HG02938 (cell line): ENCODE measurements at regions not wholly inside any gene's neighbourhood (a gene's known extent, or its start where the extent isn't known, plus 50 kb on each side); places are given as distances from the start of the nearest gene placed in this dataset.

Experiments
- ATAC-seq: cut with Tn5 transposase; IDR thresholded peaks from one replicate; pipeline ENCODE4 v1.9.1; 2021; ENCODE audit warnings: mild to moderate bottlenecking, moderate library complexity; ENCODE audit not compliant: unreplicated experiment

DNA sequence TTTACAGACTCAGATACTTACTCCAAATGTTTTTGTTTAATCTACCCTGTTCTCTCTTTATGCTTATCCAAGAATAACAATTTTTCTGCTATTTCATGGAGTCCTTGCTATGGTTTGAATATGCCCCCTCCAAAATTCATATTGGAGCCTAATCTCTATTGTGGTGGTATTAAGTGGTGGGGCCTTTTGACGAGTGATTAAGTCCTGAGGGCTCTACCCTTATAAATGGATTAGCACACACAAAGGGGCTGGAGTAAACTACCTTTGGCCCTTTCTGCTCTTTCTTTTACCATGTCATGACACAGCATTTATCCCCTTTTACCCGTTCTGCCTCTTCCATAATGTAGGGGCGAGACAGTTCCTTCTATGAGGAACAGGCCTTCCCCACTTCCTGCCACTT is 285.5 kb downstream of the GASK1B start:
- ATAC-seq = no peak

DNA sequence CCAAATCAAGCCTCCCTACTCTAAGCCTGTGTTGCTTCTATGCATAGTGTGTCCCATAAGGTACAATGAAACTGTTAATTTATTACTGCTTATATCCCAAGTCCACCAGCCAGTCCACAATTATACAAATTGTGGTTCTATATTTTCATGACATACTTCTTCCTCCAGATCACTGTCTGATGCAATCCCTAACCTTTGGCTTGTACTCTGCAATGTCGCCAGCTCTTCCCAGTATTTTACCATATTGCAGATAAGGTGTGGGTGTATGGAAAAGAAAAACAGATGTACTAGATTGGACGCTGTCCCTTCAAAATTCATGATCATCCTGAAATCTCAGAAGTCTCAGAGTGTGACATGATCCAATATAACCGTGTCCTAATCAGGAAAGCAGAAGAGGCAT is 286.2 kb downstream of the GASK1B start:
- no peak for ATAC-seq

DNA sequence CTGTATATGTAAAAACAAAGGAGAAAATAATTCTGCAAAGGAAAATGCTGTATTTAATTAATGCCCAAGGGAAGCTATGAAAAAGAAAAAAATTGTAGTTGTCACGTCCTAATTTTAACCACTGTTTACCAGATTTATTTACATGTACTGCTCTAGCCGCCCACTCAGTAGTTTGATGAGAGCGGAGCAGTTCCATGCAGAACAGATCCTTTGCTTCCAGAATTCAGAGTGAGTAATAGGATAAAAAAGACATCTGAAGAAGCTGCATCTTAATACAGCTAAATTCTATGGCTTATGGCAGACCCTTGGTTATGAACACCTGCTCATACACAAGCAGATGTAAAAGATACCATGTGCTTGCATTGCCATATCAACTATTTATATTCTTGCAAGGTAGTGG is 287.0 kb downstream of the GASK1B start:
- no peak for ATAC-seq

DNA sequence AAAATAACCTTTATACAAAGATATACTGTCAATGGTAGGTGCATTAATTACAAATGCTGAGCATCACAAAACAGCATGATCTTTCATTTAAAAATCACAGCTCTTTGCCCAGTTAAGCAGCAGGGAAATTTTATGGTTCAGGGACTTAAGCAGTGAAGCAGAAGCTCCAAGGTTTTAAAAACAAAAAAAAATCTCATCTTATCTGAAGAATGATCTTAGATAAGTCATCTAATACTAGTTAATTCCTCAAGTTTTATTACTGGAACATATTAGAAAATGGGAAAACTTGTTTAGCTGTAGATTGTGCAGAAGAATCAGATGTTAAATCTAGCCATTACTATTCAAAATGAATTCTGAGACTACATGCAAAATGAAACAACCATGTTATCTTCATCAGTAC is 289.9 kb downstream of the GASK1B start:
- no peak for ATAC-seq

DNA sequence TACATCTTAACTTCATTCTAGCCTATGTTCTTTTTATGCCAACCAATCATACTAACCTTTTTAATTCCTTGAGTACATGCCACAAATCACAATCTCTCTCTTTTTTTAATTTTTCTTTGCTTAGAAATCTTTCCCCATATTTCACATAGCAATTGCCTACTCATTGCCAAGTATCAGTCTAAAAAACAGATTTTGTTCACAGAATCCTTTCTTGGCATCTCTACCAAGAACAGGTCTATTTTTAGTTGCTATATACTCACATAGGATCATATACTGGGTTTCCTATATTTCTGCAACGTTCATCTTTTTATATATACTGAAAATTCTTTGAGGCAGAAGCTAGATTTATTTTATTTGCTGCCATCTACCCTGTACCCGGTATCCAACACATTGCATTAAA is 292.1 kb downstream of the GASK1B start:
- ATAC-seq = no peak

DNA sequence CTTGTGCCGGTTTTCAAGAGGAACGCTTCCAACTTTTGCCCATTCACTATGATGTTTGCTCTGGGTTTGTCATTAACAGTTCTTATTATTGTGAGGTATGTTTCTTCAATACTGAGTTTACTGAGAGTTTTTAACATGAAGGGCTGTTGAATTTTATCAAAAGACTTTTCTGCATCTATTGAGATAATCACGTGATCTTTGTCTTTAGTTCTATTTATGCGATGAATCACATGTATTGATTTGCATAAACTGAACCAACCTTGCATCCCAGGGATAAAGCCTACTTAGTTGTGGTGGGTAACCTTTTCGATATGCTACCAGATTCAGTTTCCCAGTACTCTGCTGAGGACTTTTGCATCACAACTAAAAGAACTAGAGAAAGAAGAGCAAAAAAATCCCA is 318.0 kb downstream of the GASK1B start:
- ATAC-seq = no peak

DNA sequence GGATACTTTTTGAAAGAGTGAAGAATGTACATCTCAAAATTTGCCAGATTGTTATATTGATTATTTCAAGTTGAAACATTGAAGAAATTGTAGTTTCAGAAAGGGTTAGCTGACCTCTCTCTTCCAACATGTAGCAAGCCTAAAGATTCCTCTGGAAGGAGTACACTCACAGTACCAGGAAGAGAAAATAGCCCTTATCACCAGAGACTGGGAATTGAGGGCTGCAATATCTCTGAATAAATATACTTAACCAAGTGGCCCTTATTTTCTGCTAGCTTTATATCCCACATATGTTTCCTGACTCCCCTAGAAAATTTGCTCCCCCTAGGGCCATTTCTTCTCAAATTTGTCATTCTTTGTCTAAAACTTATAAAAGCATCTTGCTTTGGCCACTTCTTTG is 332.2 kb downstream of the GASK1B start:
- ATAC-seq = no peak

DNA sequence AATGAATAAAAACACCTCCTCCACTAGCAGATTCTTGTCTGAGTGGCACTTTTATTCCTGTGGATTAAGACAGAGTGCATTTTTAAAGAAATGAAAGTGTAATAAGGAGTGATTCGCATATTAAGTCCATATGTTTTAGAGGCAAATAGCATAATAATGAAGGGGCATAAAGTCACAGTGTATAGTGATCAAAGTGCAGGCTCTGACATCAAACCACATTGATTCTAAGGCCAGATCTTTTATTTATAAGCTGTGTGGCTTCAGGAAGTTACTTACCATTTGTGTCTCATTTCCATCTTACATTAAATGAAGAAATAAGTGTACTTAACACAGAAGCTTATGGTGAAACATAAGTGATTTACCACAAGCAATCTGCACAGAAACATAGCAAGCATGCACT is 332.8 kb downstream of the GASK1B start:
- no peak for ATAC-seq

DNA sequence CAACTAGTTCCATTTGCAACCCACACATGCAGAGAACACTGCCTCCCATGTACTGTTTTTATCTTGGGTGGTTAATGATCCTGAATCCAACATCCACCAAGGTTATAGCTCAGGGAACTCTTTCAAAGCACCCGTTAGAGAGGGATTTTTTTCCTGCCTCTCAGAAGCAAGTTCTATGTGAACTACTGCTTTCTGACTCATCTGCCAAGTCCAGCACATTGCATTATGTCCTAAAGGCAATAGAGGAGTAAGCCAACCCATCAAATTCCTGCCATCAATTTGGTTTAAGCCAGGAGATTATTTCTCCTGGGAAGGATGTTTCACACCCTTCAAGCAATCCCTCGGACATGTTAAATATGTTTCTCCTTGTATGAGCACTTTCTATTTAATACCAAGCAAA is 334.5 kb downstream of the GASK1B start:
- ATAC-seq = no peak

DNA sequence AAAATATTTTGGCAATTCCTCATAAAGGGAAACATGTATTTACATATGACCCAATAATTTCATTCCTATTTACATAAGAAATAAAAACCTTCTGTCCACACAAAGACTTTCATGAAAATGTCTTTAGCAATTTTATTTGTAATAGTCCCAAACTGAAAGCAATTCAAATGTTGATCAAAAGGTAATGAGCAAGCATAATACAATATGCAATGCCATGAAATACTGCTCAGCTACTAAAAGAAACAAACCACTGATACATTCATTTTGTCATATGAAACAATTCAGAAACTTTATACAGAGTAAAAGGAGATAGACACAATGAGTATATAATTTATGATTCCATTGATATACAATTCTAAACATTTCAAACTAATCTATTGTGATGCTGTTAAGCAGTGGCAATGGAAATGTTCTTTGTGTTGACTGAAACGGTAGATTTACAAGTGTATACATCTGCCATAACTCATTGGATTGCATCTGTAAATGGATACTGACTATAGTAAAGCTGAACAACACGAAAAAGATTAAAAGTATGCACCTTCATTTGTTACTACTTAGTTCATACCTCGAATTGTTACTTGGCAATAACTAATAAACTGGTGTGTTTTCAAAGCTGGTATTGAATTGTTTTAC is 335.6 kb downstream of the GASK1B start:
- ATAC-seq = no peak

DNA sequence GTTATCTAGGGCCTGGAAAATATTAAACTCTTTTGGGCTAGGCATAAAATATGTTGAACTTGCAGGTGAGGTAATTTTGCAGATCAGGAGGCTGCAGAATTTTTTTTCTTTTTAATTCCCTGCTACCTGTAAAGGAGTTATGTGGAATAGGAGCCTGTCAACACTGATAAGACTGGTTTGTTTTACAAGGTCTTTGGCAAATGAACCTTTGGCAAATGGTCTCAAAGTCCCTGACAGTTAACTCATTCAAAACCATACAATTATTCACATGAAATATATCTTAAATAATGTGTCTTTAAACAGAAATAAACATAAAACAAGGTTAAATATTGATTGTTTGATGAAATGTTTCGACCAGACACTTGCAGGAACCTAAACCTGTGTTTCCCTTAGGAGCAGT is 340.2 kb downstream of the GASK1B start:
- ATAC-seq = no peak

DNA sequence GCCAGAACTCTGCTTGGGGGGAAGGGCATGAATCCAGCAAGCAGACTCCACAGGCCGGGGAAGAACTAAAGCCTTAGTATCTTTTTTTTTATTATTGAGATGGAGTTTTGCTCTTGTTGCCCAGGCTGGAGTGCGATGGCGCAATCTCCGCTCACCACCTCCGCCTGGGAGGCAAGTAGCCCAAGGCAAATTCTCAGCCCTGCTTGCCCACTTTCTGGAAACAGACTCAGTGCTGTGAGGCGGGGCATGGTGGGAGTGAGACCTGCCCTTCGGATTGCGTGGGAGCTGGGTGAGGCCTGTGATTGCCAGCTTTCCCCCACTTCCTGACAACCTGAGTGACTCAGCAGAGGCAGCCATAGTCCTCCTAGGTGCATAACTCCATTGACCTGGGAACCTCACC is 348.8 kb downstream of the GASK1B start:
- ATAC-seq = no peak

DNA sequence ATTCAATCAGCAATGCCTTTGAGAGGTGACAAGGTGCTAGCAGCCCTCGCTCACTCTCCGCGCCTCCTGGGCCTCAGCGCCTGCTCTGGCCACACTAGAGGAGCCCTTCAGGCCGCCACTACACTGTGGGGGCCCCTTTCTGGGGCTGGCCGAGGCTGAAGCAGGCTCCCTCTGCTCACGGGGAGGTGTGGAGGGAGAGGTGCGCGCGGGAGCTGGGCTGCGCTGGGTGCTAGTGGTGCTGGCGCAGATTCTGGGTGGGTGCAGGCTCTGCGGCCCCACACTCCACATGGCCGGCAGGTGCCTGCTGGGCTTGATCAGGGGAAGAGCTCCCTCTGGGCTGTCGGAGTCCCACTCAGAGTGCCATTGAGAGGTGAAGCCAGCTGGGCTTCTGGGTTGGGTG is 351.0 kb downstream of the GASK1B start:
- no peak for ATAC-seq

DNA sequence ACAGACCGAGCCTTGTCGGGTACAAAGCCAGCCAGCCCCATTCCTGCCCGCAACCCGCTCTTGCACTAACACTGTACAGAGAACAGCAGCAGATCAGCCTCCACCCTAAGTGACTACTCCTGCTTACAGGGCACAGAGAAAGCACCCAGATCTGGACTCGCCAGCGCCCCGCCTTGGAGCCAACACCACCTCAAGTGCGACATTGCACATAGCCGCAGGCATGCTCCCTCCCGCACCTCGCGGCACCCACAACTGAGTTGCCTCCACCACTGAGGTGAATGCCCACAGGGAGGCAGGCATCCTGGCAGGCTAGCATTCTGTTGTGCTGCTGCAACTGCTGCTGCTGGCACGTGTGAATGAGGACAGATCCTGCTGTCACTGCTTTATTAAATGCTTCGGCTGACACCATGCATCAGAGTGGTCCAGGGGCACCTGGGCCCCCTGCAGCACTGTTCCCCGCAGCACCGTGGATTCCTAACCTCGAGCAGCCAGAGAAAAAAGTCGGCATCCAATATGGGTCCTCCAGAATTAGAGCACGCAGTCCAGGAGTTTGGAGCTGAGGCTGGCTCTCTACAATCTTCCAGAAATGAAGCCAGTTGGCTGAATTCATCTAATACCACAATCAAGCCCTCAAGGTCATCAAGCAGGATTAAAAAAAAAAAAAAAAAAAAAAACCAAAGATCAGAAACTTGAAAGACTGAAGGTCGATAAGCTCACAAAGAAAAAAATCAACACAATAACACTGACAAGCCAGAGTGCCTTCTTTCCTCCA is 352.9 kb downstream of the GASK1B start:
- no peak for ATAC-seq

DNA sequence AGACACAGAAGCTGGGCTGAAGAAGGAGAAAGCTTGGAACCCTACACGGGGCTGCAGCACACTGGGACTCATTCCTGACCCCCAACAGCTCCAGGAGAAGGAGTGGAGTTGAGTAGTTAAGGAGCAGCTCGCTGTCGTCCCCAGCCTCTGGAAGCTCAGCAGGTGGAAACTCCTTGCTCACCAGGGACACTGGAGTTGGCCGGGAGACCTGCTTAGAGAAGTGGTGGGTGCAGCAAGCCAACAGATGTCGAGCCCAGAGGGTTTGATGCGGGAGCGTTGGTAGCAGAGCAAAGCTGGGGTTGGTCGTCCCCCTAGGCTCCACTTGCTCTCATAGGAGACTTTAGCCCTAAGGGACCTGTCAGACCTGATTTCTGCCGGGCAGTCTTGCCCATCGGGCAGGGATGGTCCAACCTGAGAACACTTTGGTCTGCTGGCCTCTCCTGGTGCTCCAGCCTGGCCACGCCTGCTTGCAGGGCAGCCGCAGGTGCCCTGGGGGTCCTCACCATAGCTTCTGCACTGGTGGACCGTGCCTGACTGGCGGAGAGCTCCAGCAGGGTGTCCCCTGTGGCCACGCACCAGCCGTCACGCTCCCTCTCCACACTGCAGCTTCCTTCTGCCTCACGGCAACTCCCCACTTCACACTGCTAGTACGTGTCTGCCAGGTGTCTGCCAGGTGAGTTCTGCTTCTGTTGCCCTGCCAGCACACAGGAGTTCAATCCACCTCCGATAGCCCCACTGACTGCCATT is 353.7 kb downstream of the GASK1B start:
- no peak for ATAC-seq

DNA sequence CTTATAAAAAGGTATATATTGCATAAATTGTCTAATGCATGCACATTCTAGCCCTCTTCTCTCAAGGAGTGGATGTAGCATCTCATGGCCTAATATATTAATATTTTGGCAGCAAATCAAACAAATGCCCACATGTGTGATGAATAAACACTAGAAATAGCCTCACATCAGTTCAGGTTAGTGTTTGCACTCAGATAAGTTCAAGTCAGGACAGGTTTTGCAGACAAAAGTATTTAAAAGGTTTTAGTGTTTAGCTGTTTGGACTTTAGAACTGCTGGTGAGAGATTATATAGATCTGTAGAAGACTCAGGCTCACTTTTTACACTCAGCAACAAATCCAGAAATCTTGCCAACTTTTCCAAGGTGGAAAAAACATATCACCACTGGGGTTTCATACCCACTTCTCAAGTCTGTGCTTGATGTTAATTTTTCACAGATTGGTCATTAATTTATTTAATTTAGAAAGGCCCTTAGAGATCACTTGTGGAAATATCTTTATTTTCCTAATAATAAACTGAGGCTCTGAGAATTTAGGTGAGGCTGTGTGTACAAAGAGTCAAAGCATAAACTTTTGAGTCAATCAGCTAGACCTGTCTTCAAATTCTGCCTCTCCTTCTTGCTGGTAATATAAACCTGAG is 362.6 kb downstream of the GASK1B start:
- ATAC-seq = no peak

DNA sequence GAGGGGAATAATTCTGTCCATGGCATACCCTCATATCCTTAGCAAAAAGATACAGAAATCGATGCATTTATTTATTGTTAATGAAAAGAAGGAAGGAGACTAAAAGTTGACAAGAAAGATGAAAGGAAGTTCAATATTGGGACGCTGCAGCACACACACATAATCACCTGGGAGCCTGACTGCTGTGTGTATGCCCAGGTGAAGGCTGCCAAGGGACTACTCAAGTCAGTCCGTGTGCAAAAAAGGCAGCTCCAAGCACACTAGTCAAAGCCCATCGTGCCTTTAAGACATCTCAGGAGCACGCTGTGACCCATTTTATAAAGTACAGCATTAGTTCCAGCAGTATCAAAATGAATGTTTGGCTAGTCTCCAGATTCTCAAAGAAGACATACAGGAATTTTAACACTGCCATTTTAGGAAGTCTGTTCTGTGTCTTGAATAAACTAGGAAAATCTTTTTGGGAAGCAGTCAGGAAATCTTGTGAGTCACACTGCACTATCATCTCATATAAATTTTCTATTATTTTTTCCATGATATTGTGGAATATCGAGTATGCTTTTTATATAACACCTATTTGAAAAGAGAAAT is 363.9 kb downstream of the GASK1B start:
- ATAC-seq = no peak

DNA sequence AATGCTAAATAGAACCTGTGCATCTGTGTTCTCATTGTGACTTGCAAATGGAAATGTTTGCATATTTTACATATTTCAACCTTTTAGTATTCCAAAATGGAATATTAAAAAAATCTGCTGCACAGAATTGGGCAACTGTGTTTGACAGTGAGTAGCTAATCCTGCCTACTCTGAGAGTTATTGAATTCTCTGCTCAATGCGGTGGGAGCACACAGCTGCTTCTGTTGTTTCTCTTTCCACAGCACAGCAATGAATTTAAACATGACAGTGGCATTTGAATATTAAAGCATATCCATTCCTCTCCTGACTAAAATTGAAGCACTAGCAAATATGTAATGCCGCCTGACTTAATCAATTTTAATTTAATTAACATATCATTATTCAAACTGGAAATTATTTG is 366.6 kb downstream of the GASK1B start:
- no peak for ATAC-seq

DNA sequence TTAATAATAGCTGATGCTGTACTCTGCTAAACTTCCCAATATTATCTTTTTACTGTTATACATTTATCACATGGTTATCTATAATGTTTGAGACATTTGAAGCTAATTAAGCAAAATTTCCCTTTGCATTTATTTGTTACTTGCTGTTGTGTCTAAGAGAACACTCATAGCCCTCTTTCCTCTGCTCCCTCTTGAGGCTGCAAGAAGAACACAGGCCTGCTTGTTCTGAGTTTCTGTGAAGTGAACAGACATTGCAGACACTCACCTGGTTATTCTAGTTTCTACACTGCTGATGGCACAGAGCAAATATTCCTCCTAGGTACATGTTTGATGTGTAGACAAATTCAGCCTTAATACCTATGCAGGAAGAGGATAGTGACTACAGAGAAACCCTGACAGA is 367.8 kb downstream of the GASK1B start:
- ATAC-seq = no peak

DNA sequence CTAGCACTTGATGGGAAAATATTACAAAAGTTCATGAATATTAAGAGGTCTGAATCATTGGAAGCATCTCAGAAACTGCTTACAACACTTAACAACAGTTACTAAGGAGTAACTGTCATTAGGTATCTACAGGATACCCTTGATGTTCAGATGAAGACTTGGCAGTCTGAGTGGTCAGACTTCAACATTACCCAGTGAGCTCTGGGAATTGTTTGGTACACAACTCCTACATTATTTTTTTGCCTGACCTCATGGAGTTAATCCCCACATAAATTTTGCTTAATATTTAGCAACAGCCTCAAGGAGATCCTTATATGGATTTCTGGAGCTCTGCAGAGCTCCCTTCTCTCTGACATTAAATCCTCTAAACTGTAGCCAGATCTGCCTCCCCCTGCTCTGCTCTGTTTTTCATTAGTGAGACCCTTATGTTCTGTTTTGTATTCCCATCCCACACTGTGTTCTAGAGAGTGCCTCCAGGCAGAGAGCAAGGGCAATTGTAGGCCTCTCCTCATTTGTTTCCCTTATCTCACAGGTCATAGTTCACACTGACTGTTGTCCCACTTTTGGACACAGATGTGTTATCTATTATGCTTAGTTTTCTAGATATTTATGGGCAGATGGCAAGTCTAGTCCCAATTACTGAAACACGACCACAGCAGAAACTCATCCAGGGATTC is 368.8 kb downstream of the GASK1B start:
- no peak for ATAC-seq

DNA sequence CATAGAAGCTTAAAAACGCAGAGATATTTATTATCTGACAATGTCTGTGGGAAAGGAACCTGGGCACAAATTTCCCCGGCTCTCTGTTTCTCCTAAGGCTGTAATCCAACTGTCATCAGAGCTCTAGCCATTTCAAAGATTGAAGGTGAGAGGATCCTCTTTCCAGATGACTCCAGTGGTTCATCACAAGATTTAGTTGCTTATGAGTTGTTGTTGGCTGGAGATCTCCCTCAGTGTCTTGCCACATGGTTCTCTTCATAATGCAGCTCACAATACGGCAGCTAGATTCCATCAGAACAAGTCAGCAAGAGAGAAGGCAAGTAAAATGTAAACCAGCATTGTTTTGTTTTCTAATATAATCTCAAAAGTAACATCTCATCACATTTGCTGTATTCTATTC is 369.4 kb downstream of the GASK1B start:
- ATAC-seq = no peak
